GM10266 (cell line): ENCODE measurements at regions not wholly inside any gene's neighbourhood (a gene's known extent, or its start where the extent isn't known, plus 50 kb on each side); places are given as distances from the start of the nearest gene placed in this dataset.

ENCODE experiments used
- DNase-seq: peaks from one replicate; pipeline ENCODE4 v3.0.0; 2012; ENCODE audit errors: extremely low spot score
- CTCF ChIP-seq: IDR thresholded peaks from 2 replicates; pipeline ENCODE4 v1.5.1; 2012; ENCODE audit warnings: mild to moderate bottlenecking, low read depth; ENCODE audit not compliant: control insufficient read depth, insufficient read depth; ENCODE audit errors: missing control alignments

GRCh38 chr7:67817481-67817880, 820.8 kb downstream of the TYW1 start:
- DNase-seq = no peak
- TF ChIP-seq CTCF = no peak

- no peak for DNase-seq
- TF ChIP-seq CTCF = no peak
Observed at GRCh38 chr7:67821116-67821515, 824.5 kb downstream of the TYW1 start.

GRCh38 chr7:67823345-67823744, 826.7 kb downstream of the TYW1 start:
- no peak for DNase-seq
- no peak for TF ChIP-seq CTCF

GRCh38 chr7:67825356-67825755, 828.7 kb downstream of the TYW1 start:
- no peak for DNase-seq
- no peak for TF ChIP-seq CTCF

GRCh38 chr7:67841896-67842295, 845.3 kb downstream of the TYW1 start:
- no peak for DNase-seq

GRCh38 chr7:67842571-67842970, 845.9 kb downstream of the TYW1 start:
- no peak for DNase-seq
- TF ChIP-seq CTCF = no peak

More at GRCh38 chr7:67841896-67842295, 845.3 kb downstream of the TYW1 start:
- TF ChIP-seq CTCF = no peak

GRCh38 chr7:67843001-67843565, 846.5 kb downstream of the TYW1 start:
- TF ChIP-seq CTCF = no peak
- DNase-seq = no peak
